Esophagus squamous epithelium (tissue), 4 donors: ENCODE measurements at regions not wholly inside any gene's neighbourhood (a gene's known extent, or its start where the extent isn't known, plus 50 kb on each side); places are given as distances from the start of the nearest gene placed in this dataset.

Experiments
- POLR2A ChIP-seq, 4 donors: fragments of 450-650 bp; IDR thresholded peaks; one replicate each; pipeline ENCODE4 v1.6.1; 2017; ENCODE audit warnings: antibody characterized with exemption in 4 of 4, mild to moderate bottlenecking in 4 of 4, moderate library complexity in 3 of 4
- TF ChIP-seq, protein P1 (sequence below), 6 experiments: fragments of 450-650 bp in 4 of 6; fragments of 200-600 bp in 2 of 6; sonication (generic) in 2 of 6; IDR thresholded peaks; one replicate each; pipeline ENCODE4 v1.5.1; 2016 to 2019; ENCODE audit warnings: antibody characterized with exemption in 6 of 6, mild to moderate bottlenecking in 4 of 6, moderate library complexity in 4 of 6

DNA sequence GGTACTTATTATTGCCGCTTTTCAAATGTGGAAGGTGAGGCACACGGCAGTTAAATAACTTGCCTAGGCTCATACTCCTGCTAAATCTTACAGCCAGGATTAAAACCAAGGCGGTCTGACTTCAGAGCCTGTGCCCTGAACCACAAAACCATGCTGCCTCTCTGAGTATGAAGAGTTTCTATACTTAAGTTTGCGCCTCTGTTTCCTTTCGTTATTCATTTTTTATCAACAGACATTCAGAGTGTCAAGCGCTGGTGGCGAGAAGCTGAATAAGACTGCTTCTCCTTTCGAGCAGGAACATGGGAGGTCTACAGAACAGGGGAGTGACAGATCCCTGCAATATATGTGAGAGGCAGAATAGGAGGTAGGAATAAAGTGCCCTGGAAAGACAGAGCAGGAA lies 96.0 kb upstream of the DUSP10 start:
- TF ChIP-seq POLR2A (IDR thresholded peaks at IDR 0.05) = no peak
- TF ChIP-seq, protein P1, sequence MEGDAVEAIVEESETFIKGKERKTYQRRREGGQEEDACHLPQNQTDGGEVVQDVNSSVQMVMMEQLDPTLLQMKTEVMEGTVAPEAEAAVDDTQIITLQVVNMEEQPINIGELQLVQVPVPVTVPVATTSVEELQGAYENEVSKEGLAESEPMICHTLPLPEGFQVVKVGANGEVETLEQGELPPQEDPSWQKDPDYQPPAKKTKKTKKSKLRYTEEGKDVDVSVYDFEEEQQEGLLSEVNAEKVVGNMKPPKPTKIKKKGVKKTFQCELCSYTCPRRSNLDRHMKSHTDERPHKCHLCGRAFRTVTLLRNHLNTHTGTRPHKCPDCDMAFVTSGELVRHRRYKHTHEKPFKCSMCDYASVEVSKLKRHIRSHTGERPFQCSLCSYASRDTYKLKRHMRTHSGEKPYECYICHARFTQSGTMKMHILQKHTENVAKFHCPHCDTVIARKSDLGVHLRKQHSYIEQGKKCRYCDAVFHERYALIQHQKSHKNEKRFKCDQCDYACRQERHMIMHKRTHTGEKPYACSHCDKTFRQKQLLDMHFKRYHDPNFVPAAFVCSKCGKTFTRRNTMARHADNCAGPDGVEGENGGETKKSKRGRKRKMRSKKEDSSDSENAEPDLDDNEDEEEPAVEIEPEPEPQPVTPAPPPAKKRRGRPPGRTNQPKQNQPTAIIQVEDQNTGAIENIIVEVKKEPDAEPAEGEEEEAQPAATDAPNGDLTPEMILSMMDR (IDR thresholded peaks at IDR 0.05) = no peak
